Kidney tubule cell (primary cell): ENCODE measurements at regions not wholly inside any gene's neighbourhood (a gene's known extent, or its start where the extent isn't known, plus 50 kb on each side); places are given as distances from the start of the nearest gene placed in this dataset.
A peak's percentile ranks its signal among the peaks of the same experiment; 100 is the strongest.
"Not testable (repeated sequence)": the region's sequence is repeated elsewhere in the genome, so short reads cannot be mapped to it uniquely, and the experiment has no call there.

ENCODE experiments used
- DNase-seq: peaks from one replicate; pipeline ENCODE4 v3.0.0-alpha.2; 2018; ENCODE audit warnings: low spot score

DNA sequence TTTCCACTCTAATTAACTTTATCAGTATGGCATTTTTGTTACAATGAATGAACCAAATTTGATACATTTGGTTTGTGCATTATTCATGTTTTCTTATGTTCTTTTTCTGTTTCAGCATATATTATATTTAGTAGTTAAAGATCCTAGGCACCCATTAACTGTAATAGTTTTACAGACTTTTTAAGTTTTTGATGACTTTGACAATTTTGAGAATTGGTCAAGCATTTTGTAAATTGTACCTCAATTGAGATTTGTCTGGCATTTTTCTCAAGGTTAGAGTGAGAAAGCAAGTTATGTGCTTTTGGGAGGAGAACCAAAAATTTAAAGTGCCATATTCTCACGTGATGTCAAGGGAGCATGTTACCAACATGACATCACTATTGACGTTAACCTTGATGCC lies 1019.2 kb downstream of the CDH11 start:
- DNase-seq = no peak

DNA sequence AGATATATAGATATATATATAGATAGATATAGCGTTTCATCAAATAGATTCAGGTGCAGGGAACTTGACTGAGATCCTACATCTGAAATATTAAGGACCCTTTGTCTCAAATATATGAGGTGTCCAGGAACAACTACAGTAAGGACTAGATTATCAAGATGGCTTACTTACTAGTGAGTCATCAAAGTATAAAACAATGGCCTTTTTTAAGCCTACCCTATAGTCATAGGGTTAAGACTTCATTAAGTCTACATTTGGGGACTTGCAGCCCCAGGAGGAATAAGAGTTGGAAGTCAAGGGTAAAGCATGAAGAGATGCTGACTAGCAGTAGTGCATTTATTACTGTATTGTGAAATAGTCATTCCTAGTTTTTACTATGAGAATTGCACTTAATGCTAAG lies 1023.4 kb downstream of the CDH11 start:
- DNase-seq = no peak

DNA sequence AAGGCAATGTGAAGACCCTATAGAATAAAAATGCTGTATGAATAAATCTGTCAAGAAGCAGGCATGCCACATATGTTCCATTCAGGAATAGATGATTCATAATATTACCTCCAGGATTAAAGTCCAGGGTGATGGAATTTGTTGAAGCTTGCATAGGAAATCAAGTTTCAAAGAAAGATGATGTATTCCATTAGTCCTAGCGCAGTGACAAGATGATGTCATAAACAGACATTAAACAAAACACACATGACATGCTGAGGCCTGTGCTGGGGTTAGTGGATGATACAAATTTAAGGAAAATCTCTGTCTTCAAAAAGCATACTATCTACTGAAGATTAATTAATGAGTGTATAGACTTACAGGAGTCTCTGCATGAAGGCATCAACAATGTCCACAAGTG lies 1025.2 kb downstream of the CDH11 start:
- no peak for DNase-seq

DNA sequence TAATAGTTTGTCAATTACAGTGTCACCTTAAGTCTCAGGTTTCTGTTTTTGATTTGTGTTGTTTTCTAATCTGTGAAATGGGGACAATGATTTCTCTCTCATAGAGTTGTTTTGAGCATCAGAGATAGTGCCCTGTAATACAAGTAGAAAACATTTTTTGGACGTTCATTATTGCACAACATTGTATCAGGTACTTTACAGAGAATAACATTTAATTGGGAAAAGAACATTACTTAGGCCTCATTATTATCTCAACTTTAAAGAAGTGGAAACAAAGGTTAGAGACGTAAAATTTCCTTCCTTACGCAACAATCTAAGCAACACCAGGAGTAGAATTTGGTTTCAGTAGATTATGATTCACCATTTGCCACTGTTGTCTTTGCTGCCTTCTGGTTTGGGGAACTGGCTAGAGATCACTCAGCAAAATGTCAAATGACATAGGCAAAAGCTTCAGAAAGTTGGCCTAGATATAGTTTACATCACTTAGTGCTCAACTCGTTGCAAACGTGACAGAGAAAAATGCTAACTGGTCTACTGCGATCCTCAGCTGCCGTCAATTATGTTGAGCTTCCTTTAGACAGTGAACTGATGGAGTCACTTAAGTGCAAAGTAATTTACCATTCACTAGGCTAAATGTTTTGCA lies 1026.8 kb downstream of the CDH11 start:
- DNase-seq = peak; percentile 2

DNA sequence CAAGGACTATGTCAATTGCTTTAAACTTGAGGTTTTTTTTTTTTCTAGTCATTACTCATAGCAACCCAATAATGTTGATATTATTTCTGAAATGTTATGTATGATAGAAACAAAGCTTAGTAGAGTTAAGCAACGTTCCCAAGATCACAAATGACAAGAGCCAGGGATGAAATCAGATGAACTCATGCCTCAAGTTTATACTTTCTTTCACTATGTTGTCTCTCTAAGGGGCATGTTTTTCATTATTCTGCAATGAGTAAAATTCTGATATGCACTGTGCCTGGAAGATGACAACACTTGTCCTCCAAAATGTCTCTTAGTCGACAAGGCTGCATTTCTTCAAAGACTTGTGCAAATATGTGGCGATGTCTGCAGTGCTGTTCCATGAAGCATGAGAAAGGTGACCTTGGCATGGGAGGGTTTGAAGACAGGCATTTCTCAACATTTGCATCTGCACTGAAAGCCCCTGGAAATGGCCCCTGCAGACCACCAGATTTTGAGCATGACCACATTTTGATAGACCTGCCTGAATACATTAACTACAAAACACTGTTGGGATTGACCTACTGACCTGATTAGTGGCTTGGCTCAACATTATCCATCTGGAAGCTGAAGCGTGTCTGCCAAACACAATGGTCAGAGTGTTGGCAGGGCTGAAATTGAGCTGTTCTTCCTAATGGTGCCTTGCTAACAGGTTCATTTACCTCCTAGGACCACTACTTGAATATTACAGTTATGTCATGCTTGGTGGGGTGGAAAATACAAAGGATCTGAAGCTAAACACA lies 1027.5 kb downstream of the CDH11 start:
- peak; percentile 27 for DNase-seq

DNA sequence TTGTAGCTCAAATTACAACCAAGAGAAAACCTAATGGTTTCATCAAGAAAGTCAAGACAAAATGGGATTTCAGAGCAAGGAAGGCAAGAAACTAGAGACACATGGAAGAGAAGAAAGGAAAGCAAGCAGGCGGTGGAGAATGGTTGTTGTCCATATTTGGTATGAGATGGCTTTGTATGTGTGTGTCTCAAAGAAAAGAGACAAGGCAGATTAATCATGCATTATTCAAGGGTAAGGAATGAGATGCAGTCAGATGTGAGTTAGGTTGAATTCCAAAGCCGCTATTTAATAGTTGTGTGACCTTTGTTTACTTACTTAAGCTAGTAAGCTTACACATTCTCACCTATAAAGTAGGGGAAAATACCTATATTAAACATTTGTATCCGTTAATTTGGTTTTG lies 1029.6 kb downstream of the CDH11 start:
- DNase-seq = peak; percentile 87

DNA sequence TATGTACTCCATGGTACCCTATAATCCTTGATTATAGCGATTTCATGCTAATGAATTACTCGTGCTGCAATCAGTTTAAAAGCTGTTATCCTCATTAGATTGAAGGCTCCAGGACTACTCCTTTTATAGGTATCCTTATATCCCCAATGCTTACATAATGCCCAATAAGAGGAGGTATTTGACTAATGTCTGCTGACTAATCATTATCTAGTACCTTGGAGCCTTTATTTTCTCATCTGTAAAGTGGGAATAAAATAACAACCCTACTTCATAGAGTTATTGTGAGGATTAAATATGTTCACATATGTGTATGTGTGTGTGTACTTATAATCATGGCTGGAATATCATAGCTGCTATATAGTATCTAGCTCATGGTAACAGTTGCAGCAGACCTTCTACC lies 1031.5 kb downstream of the CDH11 start:
- DNase-seq = no peak

DNA sequence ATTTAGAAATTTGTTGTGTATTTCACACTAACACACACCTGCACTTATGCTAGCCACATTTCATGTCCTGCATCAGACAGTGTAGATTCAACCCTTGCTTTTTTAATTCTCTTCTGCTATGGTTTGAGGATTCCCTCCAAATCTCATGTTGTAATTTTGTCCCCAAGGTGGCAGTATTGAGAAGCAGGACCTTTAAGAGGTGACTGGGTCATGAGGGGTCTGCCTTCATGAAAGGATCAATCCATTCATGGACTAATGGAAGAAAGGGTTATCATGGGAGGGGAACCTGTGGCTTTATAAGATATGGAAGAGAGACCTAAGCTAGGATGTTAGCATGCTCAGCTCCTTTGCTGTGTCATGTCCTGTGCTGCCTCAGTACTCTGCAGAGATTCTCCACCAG lies 1032.2 kb downstream of the CDH11 start:
- peak; percentile 33 for DNase-seq

DNA sequence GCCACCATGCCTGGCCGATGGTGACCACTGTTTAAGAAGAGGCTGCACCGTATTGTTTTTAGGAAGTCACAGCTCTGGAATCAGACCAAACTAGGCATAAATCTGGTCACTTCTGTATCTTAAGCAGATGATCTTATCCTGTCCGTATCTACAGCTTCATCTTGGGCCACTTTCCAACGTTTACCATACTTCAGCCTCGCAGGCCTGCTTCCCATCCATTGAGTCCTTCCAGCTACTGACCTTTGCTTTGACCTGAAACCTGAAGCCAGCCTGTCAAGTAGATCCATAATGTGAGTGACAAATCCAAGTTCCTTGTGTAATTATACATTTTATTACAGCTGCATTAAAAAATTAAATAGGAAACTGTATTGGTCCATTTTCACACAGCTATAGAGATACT lies 1033.0 kb downstream of the CDH11 start:
- DNase-seq = no peak

DNA sequence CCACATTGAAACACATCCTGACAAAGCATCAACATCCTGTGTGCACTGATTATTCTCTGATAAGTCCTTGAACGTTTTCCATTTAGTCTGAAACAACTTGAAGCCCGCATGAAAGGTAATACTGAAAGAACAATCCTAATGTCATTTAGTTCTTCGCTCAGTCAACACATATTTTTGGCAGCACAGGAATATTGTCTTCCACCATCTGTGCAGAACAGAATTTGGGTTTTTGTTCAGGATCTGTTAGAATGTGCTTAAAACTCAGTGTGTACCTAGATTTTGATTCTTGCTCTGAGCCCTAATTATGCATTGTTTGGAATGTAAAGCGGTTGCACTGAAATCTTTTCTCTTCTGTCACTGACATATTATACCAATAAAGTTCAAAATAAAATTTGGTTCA lies 1036.6 kb downstream of the CDH11 start:
- no peak for DNase-seq

DNA sequence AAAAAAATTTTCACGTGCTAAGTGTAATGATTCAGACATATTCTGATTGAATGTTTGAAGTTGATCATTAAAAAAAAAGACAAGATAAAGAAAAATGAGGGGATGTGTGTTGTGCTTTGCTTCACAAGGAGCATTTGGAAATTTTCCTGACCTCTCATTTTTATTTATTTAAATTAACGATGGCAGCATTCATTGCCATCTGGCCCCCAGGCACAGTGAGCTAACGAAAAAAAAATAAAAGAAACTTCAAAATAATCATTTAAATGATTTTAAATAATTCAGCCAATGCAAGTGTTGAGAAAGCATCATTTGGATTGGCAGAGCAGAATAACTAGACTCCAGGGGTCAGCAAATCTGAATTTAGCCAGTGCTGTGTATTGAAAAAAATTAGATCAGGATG lies 1037.2 kb downstream of the CDH11 start:
- no peak for DNase-seq

DNA sequence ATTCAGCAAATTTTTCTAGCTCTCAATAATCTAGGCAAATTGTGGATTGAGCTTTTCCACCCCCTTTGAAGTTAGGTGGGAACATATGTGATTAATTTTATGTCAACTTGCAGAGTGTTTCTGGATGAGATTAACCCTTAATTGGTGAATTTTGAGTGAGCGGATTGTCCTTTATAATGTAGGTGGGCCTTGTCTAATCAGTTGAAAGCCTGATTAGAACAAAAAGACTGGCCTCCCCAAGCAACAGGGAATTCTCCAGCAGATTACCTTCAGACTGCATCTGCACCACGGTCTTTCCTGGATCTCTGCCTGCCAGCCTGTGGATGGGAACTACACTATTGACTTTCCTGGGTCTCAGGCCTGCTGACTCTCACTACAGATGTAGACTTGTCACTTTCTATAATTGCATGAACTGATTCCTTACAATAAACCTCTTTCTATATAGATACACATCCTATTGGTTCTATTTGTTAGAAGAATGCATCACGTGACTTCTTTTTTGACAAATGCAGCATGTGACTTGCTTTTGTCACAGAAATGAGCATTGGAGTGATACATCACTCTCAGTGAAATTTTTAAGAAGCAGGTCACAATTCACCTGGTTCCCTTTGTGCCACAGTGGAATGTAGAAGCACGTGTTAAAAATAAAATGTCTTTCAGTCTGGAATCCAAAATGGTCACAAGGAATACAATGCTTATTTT lies 1038.3 kb downstream of the CDH11 start:
- no peak for DNase-seq

DNA sequence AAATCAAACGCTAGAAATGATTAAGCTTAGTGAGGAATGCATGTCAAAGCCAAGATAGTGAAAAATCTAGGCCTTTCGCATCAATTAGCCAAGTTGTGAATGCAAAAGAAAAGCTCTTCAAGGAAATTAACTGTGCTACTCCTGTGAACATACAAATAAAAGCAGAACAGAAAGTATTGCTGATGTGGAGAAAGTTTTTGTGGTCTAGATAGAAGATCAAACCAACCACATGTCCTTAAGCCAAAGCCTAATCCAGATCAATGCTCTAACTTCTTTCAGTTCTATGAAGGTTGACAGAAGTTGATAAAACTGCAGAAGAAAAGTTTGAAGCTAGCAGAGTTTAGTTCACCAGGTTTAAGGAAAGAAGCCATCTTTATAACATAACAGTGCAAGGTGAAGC lies 1044.6 kb downstream of the CDH11 start:
- no peak for DNase-seq

DNA sequence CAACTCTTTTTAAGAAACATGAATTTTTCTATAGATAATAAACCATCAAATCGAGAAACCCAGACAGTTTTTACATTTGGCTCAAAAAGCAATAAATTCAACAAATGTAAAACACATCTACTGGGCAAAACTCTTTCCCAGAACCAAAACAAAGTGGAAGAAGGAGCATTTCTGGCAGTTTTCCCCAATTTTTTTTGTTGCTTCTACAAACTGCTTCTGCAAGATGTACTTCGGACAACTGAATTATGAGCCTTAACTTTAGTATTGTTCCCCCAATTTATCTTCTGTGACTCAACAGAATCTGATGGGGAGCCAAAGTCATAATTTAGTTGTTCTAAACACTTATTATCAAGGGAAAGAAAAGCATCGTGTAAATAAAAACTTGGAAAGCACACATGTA lies 1047.2 kb downstream of the CDH11 start:
- DNase-seq = no peak

DNA sequence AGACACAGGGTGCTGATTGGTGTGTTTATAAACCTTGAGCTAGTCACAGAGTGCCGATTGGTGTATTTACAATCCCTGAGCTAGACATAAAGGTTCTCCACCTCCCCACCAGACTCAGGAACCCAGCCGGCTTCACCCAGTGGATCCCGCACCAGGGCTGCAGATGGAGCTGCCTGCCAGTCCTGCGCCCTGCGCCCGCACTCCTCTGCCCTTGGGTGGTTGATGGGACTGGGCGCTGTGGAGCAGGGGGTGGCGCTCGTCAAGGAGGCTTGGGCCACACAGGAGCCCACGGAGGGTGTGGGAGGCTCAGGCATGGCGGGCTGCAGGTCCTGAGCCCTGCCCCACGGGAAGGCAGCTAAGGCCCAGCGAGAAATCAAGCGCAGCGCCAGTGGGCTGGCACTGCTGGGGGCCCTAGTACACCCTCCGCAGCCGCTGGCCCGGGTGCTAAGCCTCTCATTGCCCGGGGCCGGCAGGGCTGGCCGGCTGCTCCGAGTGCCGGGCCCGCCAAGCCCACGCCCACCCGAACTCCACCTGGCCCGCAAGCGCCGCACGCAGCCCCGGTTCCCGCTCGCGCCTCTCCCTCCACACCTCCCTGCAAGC lies 1049.6 kb downstream of the CDH11 start:
- DNase-seq = not testable (repeated sequence)

DNA sequence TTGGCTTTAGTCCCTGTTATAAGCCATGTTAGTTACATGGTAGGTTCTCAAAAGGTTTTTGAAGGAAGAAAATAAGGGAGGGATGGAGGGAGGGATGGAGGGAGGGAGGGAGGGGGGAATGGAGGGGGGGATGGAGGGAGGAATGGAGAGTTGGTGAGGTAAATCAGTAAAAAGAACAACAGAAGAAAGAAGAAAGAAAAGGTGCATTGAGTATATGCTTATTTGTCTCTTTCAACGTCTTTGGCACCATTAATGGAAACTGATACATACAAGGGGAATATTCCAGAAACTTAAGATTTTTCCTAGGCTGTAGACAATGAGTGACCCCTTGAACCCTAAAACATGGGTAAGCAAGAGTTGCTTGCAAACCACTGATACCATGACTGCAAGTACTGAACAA lies 1056.3 kb downstream of the CDH11 start:
- no peak for DNase-seq

DNA sequence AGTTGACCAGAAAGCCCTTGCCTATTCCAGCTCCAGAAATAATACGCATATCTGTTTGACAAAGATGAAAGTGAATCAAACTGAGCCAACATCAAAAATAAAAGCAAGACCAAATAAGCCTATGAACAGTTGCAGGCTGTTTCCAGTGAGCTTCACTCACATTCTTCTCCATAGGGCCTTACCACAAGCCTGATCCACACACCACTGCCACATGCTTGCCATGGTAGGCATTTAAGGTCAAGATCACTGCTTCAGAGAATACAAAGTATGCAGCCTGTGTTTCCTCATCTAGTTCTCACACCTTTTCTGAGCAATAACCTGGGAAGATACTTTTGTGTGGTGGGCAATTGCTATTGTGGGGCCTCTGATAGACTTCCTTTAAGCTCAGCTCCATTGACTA lies 1060.2 kb downstream of the CDH11 start:
- DNase-seq = peak; percentile 16

DNA sequence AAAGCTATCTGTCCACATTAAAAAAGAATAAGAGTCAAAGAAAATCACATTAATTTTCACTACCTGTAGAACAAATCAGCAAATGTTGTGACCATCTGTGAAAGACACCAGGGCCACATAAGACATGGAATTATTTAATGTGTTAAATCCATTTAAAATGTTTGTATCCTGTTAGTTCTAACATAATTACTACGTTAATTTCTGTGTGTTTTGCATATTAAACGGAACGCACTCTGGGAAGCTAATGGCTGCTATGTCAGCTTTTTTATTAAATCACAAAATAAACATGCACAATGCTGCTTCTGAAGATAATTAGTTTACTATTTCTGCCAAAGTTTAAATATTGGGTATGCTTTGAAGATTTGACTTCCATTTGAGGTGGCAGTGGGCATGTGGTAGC lies 1061.2 kb downstream of the CDH11 start:
- no peak for DNase-seq

DNA sequence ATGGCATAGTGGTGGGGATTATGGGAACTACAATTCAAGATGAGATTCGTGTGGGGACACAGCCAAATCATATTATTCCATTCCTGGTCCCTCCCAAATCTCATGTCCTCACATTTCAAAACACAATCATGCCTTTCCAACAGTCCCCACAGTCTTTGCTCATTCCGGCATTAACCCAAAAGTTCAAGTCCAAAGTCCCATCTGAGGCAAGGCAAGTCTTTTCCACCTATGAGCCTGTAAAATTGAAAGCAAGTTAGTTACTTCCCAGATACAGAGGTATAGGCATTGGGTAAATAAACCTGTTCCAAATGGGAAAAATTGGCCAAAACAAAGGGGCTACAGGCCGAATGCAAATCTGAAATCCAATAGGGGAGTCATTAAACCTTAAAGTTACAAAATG lies 1063.2 kb downstream of the CDH11 start:
- no peak for DNase-seq

DNA sequence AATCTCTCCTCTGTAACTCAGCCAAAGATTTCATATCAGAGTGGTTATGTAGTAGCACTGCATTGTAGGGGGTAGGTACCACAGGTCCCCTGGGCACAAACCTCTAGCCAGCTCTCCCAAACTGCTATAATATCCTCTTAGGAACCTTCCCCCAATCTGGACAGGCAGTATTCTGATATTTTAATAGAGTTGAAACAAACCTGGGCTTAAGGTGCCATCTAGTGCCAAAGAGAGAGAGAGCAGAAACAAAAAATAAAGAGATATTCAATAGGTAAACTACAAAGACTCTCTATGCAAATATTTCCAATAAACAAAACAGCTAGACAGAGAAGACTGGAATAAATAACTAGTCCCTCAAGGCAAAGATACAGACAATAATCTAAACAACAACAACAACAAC lies 1070.0 kb downstream of the CDH11 start:
- DNase-seq = peak; percentile 36

DNA sequence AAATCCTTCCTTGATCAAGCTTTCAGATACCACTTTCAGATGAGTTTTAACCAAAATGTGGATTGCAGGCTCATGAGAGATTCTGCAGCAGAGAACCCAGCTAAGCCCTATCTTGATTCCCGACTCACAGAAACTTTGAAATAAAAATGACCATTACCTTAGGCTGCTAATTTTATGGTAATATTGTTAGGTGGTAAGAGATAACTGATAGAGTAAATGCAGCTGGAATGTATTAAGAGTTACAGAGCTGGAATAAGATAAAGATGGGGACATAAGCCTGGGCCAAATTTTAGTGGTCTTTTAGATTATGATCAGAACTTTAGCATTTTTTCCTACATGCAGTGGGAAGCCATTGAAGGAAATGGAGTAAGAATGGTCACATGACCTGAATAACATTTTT lies 1074.0 kb downstream of the CDH11 start:
- DNase-seq = no peak

DNA sequence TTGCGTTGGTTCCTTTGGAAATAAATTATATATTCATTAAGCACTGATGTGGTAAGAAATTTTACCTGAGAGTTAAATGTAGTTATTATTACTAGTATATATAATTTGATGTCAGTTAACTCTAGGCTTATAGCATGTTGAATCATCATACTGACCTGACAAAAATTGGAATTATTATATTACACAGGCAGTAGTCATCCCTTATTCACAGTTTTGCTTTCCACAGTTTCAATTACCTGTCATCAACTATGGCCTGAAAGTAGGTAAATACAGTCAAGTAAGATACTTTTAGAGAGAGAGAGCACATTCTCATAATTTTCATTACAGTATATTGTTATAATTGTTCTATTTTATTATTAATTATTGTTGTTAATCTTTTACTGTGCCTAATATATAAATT lies 1074.7 kb downstream of the CDH11 start:
- no peak for DNase-seq

DNA sequence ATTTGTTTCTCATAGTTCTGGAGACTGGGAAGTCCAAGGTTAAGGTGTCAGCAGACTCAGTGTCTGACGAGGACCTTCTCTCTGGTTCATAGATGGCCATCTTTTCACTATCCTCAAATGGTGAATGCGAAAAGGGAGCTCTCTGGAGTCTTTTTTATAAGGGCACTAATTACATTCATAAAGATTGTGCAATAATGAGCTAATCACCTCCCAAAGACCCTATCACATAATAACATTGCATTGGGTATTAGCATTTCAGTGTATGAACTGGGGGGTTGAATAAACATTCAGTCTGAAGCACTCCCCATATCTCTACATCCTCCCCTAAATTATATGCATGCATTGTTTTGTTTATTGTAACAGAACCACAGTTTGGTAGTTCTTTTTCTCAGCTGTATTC lies 1086.5 kb downstream of the CDH11 start:
- DNase-seq = no peak
